ENCODE measurements at regions not wholly inside any gene's neighbourhood (a gene's known extent, or its start where the extent isn't known, plus 50 kb on each side); places are given as distances from the start of the nearest gene placed in this dataset.

DNA sequence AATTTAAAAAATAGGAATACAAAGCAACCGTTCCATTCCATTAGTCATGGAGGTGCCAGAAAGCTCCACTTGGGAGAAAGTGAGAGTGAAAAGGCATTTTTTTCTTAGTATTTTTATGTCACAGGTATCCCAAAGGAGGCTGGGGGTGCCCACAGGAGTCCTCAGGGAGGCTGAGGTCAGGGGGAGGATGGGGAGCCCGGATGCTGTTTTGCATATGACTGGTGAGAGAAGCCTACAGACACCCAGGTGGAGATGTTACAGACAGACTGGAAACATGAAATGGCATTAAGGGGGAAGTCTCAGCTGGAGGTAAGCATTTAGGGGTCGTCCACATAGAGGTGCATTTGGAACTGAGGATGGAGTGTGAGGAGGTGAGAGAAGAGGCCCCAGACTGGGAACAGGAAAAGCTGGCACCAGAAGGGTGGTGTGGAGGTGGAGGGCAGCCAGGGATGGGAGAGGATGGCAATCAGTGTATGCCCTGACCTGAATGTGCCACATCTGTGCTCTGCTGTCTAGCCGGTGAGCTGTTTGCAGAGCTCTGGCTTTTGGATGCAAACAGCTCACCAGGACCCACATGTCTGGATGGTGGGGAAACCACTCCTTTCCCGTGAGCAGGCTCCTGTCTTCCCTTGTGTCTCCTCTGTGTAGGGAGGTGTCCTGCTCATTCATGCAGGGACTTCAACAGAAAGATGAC is 101.1 kb downstream of the RAMP3 start (continued):
- TF ChIP-seq, protein P1, sequence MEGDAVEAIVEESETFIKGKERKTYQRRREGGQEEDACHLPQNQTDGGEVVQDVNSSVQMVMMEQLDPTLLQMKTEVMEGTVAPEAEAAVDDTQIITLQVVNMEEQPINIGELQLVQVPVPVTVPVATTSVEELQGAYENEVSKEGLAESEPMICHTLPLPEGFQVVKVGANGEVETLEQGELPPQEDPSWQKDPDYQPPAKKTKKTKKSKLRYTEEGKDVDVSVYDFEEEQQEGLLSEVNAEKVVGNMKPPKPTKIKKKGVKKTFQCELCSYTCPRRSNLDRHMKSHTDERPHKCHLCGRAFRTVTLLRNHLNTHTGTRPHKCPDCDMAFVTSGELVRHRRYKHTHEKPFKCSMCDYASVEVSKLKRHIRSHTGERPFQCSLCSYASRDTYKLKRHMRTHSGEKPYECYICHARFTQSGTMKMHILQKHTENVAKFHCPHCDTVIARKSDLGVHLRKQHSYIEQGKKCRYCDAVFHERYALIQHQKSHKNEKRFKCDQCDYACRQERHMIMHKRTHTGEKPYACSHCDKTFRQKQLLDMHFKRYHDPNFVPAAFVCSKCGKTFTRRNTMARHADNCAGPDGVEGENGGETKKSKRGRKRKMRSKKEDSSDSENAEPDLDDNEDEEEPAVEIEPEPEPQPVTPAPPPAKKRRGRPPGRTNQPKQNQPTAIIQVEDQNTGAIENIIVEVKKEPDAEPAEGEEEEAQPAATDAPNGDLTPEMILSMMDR (conservative IDR thresholded peaks at IDR 0.05; ENCODE audit: low read depth in 2 of 2), result no peak
- TF ChIP-seq NANOG (IDR thresholded peaks at IDR 0.05; ENCODE audit: borderline replicate concordance) (no peak), EZH2phosphoT487 (IDR thresholded peaks at IDR 0.05; ENCODE audit: unreplicated experiment) (no peak)

DNA sequence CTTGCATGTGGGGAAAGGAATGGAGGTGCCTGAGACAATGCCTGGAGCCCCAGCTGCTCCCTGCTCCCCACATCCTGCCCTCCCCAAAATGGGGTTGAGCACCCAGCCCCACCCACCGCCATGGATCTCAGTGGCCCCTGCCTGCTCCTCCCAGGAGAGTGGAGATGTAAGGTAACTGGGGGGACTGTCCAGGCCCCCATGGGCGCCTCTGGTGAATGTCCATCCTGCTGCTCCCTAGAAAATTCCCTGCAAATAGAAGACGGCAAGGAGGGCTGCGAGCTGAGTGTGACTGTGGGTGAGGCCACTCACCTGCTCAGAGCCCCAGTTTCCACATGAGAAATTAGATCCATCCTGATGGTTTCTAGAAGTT is 101.6 kb downstream of the RAMP3 start:
- Histone ChIP-seq H3K36me3 (ENCODE audit: insufficient read depth) (no peaks in the 10 kb centered on the region), H3K79me2 (replicated peaks; ENCODE audit: insufficient read depth) (no peaks in the 10 kb centered on the region), H3K4me2 (no peak overlapping the region), H4K20me1 (replicated peaks; ENCODE audit: insufficient read depth) (no peaks in the 10 kb centered on the region), H3K9me2 (ENCODE audit: insufficient read depth) (0 out of 2 replicates have a peak, but pooled peaks cover 4% of the 10 kb centered on the region), H2AFZ (no peak overlapping the region), H3K27ac (ENCODE audit: low read depth) (no peak overlapping the region), H3K4me3 (no peak overlapping the region), H3K27me3 (ENCODE audit: insufficient read depth) (no peaks in the 10 kb centered on the region), H3F3A (replicated peaks; ENCODE audit: low read depth) (no peaks in the 10 kb centered on the region), H3K4me1 (ENCODE audit: insufficient read depth) (no peaks in the 10 kb centered on the region)
- peaks cover 18% of the 10 kb centered on the region for H3K36me3 Mint-ChIP-seq (ENCODE audit: low read depth)
- H3K9me3 Mint-ChIP-seq, result peaks cover 24% of the 10 kb centered on the region
- no peak overlapping the region for H3K4me3 Mint-ChIP-seq
- H3K27ac Mint-ChIP-seq, result no peak overlapping the region
- ATAC-seq (no peak), DNase-seq (ENCODE audit: low spot score) (no peak)
- peaks cover 5% of the 10 kb centered on the region for H3K27me3 Mint-ChIP-seq (ENCODE audit: insufficient read depth, low read depth, poor library complexity)
- peaks cover 8% of the 10 kb centered on the region for H3K4me1 Mint-ChIP-seq
- TF ChIP-seq, protein P1 (conservative IDR thresholded peaks at IDR 0.05; ENCODE audit: low read depth in 2 of 2), result no peak
- TF ChIP-seq, protein P2, sequence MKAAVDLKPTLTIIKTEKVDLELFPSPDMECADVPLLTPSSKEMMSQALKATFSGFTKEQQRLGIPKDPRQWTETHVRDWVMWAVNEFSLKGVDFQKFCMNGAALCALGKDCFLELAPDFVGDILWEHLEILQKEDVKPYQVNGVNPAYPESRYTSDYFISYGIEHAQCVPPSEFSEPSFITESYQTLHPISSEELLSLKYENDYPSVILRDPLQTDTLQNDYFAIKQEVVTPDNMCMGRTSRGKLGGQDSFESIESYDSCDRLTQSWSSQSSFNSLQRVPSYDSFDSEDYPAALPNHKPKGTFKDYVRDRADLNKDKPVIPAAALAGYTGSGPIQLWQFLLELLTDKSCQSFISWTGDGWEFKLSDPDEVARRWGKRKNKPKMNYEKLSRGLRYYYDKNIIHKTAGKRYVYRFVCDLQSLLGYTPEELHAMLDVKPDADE (IDR thresholded peaks at IDR 0.05), result no peak
- TF ChIP-seq, protein P3, sequence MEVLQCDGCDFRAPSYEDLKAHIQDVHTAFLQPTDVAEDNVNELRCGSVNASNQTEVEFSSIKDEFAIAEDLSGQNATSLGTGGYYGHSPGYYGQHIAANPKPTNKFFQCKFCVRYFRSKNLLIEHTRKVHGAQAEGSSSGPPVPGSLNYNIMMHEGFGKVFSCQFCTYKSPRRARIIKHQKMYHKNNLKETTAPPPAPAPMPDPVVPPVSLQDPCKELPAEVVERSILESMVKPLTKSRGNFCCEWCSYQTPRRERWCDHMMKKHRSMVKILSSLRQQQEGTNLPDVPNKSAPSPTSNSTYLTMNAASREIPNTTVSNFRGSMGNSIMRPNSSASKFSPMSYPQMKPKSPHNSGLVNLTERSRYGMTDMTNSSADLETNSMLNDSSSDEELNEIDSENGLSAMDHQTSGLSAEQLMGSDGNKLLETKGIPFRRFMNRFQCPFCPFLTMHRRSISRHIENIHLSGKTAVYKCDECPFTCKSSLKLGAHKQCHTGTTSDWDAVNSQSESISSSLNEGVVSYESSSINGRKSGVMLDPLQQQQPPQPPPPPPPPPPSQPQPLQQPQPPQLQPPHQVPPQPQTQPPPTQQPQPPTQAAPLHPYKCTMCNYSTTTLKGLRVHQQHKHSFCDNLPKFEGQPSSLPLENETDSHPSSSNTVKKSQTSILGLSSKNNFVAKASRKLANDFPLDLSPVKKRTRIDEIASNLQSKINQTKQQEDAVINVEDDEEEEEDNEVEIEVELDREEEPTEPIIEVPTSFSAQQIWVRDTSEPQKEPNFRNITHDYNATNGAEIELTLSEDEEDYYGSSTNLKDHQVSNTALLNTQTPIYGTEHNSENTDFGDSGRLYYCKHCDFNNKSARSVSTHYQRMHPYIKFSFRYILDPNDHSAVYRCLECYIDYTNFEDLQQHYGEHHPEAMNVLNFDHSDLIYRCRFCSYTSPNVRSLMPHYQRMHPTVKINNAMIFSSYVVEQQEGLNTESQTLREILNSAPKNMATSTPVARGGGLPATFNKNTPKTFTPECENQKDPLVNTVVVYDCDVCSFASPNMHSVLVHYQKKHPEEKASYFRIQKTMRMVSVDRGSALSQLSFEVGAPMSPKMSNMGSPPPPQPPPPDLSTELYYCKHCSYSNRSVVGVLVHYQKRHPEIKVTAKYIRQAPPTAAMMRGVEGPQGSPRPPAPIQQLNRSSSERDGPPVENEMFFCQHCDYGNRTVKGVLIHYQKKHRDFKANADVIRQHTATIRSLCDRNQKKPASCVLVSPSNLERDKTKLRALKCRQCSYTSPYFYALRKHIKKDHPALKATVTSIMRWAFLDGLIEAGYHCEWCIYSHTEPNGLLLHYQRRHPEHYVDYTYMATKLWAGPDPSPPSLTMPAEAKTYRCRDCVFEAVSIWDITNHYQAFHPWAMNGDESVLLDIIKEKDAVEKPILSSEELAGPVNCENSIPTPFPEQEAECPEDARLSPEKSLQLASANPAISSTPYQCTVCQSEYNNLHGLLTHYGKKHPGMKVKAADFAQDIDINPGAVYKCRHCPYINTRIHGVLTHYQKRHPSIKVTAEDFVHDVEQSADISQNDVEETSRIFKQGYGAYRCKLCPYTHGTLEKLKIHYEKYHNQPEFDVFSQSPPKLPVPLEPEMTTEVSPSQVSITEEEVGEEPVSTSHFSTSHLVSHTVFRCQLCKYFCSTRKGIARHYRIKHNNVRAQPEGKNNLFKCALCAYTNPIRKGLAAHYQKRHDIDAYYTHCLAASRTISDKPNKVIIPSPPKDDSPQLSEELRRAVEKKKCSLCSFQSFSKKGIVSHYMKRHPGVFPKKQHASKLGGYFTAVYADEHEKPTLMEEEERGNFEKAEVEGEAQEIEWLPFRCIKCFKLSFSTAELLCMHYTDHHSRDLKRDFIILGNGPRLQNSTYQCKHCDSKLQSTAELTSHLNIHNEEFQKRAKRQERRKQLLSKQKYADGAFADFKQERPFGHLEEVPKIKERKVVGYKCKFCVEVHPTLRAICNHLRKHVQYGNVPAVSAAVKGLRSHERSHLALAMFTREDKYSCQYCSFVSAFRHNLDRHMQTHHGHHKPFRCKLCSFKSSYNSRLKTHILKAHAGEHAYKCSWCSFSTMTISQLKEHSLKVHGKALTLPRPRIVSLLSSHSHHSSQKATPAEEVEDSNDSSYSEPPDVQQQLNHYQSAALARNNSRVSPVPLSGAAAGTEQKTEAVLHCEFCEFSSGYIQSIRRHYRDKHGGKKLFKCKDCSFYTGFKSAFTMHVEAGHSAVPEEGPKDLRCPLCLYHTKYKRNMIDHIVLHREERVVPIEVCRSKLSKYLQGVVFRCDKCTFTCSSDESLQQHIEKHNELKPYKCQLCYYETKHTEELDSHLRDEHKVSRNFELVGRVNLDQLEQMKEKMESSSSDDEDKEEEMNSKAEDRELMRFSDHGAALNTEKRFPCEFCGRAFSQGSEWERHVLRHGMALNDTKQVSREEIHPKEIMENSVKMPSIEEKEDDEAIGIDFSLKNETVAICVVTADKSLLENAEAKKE (CRISPR knock-in tag; IDR thresholded peaks at IDR 0.05), result no peak
- TF ChIP-seq EZH2 (IDR thresholded peaks at IDR 0.05; ENCODE audit: low read depth, unreplicated experiment), result no peak
- TF ChIP-seq NANOG (IDR thresholded peaks at IDR 0.05; ENCODE audit: borderline replicate concordance), result no peak
- no peak for TF ChIP-seq EZH2phosphoT487 (IDR thresholded peaks at IDR 0.05; ENCODE audit: unreplicated experiment)
- TF ChIP-seq STAT1 (IDR thresholded peaks at IDR 0.05; ENCODE audit: unreplicated experiment), result no peak
- no peak for TF ChIP-seq POLR2AphosphoS5 (IDR thresholded peaks at IDR 0.05; ENCODE audit: low read depth)
- TF ChIP-seq ZNF331 (CRISPR knock-in tag; IDR thresholded peaks at IDR 0.05; ENCODE audit: low read depth), result no peak
- TF ChIP-seq ZNF114 (CRISPR knock-in tag; IDR thresholded peaks at IDR 0.05), result no peak
- TF ChIP-seq JUNB (IDR thresholded peaks at IDR 0.05; ENCODE audit: unreplicated experiment), result no peak
- no peak for TF ChIP-seq CREB1 (CRISPR knock-in tag; IDR thresholded peaks at IDR 0.05; ENCODE audit: low read depth)

All from GM23338 (cell line).